Limb (tissue), 2 donors: ENCODE measurements at regions not wholly inside any gene's neighbourhood (a gene's known extent, or its start where the extent isn't known, plus 50 kb on each side); places are given as distances from the start of the nearest gene placed in this dataset.

Experiments
- DNase-seq, 2 donors: peaks; one replicate each; pipeline ENCODE4 v3.0.0-alpha.2; 2016; ENCODE audit errors: extremely low spot score in 2 of 2

DNA sequence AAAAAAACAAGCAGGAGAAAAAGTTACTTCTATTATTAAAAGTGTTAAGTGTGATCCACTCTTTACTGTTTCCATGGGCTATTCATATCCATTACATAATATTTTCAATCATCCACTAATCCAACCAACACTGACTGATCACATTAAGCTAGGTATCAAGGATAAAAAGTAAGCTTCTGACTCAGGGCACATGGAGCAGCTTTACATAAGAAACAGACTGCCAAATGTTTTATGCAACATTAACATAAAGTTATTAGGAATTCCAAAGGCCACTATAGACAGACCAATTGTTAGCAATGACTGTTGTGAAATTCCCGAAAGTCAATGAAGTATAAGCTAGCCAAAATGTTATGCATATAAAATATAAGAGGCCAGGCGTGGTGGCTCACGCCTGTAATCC is 277.6 kb downstream of the ZEB2 start:
- no peak for DNase-seq

DNA sequence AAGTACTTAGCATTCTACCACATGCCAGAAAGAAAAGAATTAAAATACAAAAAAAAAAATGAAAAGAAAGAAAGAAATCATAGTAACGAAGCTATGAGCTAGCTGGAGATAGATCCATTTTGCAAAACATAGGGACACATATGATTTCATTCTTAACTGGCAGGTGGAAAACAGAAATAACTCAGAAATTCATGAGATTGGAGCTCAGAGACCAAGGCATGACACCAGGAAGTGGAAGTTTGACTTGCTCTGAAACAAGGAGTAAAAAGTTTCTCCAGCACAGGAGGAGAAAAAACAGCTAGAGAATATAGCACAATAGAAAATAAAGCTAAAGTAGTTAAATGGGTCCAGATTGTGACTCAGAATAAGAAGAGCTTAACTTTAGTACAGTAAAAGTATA is 278.1 kb downstream of the ZEB2 start:
- DNase-seq: no peak

DNA sequence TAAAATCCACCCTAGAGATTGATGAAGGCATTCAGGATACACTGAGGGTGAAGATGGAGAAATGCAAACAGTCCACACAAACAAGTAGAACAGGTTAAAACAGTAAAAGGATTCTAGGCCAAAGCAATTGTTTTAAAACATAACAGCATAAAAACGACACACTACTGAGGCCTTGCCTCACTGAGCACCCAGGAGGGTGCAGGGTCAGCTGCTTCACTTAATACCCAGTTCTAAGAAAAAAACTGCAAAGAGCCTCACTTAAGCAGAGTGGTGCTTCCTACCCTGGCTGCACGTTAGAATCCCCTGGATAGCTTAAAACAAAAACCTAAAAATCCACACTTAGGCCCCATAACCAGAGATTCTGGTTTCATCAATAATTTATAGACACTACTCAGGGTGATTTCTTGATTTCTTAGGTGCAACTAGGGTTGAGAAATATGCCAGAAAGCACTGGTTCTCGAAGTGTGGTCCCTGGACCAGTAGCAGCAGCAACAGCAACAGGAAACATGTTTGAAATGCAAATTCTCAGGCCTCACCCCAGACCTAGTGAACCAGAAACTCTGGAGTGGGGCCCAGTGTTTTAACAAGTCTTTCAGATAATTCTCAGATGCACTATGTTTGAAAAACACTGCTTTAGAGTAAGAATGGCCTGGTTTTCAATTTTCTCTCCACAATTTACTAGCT is 279.1 kb downstream of the ZEB2 start:
- no peak for DNase-seq

DNA sequence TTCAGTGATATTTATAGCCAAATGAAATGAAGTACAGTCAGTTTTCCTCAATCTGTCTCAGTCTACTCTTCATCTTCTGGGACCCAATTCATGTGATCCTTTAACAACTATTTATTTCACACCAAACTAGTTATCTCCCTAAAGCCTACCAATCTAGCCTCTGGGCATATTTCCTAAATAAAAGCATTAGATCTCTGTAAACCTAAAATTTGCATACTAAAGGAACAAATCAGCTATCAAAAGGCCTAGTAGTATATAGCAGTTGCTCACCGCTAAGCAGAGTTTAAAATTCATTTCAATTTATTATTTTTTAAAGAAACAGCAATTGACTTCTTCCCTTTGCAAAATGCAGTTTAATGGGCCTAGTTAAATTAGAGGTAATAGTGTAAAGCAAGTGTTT is 280.2 kb downstream of the ZEB2 start:
- DNase-seq: no peak

DNA sequence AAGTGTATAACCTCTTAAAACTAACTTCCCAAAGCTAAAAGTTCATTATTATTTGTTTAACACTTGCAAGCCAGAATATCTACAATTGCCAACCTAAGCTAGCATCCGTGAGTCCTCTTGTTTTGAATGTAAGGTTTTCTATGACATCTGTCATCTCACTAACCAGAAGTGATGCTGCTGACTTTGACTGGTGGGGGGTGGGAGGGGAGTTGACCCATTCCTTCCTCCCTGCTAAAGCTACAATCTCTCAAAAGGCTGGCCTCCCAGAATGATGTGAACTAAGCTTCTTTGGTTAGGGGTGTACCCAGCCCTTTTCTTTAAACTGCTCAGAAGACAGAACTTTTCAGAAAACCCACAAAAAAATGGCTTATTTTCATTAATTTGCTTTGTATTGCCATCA is 280.6 kb downstream of the ZEB2 start:
- no peak for DNase-seq

DNA sequence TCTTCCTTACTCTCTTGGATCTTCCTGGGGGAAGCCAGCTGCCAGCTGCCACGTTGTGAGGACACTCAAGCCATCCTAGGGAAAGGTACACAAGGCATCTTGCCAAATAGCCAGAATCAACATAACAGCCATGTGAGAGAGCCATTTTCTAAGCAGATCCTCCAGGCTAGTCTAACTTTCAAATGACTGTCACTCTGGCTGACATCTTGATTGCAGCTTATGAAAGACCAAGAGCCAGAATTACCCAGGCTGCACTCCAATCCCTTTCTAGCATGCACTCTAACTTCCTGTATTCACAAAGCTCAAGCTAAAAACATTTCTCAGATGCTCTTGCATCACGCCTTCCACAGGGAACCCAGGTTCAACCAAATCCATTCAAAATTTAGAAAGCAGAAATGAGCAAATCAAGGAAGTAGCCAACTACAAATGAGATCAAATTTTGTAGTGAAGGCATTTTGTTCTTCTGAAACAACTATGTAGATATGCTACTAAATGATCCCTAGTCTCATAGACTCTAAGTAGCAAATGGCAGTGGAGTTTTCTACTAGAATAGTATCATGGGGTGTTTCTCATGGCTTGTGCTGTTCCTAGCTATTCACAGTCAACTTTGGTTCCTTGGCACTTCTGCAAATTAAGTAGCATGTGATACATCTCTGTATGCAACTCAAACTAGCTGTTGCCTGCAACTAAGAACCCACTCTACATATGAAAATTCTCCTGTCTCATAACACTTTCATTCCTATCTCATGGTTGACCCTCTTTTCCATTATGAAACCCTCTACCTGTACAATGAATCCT is 281.9 kb downstream of the ZEB2 start:
- no peak for DNase-seq

DNA sequence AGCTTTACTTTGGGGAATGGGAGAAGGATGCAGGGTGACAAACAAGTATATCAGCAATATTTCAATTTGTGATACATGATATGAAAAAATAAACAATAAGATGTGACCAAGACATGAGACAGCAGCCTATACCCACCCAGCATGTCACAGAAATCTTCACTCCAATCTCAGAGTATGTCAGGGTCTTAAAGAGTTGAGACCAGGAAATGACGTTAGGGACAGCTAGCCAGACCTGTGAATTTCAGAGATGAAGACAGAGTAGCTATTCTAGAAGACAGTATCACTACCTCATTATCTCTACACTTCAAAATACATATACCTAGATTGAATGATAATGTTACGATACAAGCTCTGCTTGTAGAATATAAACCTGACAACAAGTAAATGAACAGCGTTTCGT is 282.8 kb downstream of the ZEB2 start:
- DNase-seq: no peak

DNA sequence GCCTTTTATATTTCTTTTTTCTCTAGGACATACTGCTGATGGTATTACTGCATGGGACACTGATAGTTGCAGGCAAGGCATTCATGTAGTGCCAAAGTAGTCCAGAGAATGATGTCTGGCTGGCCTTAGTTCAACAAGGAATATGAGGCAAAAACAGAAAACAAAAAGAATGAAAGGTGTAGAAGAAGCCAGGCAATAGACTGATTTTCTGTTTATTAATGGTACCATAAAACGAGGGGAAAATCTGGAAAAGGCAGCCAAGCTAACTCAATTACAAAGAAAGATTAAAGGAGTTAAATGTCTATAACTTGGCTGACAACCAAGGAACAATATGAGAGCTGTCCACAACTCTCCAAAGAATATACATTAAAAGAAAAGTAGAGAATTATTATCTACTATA is 284.9 kb downstream of the ZEB2 start:
- no peak for DNase-seq

DNA sequence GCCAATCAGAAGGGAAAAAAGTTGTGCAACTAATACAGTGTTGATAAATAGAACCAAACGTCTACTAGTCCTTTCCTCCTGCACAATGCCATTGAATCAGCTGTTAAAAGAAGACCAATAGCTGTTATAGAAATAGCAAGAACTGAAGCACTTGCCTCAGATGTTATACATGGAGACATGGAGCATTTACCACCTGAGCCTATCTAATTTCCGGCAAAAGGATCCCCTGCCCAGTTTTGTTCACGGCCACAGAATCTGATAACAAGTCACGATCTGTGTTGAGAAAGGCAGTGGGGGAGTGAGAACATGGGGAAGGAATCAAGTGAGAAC is 285.4 kb downstream of the ZEB2 start:
- DNase-seq: no peak

DNA sequence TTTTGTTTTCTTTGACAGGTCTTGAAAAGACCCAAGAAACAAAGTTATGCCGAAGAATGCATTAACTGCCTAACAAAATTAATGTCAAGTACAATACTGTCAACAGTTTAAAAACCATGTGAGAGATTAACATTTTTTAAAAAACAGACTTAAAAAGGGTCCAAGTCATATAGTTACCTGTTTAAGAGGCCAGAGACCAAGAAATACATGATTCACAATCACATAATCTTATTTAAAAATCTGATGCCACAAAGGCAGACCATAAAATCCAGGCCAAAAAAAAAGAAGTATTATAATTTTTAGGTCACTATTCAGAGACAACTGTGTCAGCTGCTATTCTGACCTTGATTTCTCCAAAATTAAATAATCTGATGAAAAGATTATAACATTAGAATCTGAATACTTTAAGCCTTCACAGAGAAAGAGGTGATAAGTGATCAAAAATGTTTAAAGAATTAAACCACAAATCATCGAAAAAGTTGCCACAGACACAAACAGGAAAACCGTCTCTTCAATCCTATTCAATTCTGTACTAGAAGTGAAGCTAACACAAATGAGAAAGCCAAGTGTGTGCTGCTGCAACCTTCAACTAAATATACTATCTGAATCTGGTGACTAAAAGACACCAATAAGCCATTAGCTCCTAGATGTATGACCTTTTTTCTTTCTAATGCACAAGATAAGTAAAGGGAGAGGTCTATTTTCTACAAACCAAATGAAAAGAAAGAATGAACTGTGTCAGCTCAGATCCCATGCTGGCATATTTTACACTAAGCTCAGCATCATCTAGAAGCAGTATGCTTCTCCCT is 286.0 kb downstream of the ZEB2 start:
- DNase-seq: no peak

DNA sequence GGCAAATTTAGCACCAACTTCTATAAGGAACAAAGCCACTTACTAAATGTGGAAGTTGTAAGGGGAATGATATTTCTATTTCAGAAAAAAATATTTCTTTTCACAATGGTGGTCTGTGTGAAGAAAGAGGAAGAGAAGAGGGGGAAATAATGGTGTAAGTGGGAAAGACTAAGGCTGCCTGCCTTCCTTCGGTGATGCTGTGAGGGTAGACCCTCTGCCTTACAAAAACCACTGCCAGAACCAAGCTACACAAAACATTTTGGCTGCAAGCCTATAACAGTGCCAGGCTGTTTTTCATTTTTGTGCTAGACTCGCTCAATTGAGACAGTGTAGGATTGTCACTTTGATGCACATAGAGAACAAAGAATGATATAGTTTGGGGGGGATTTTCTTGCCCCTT is 286.6 kb downstream of the ZEB2 start:
- no peak for DNase-seq

DNA sequence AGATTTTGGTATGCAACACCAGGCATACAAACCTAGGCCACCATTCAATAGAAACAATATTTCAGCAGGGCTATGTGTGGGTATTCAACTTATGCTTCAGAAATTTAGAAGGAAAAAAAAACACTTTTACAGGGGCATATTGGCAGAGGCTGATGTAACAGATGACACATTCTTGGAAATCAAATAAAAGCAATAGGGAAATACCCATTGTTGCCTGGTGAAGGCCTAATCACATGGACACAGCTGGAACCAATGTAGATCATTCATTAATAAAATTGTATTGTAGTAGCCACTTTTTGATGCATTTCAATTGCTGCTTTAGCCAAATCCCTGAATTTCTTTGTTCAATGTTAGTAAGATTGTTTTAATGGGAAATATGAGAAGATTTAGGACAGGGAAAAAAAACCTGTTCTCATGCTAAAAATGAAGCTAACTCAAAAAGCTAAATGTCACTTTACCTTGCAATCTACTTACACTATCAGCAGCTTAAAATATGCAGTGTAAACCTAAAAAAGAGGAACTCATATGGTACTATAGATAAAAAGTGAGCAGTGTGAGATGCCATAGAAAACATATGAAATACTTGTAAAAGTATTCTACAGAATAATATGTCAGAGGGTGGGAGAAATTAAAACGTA is 289.4 kb downstream of the ZEB2 start:
- no peak for DNase-seq

DNA sequence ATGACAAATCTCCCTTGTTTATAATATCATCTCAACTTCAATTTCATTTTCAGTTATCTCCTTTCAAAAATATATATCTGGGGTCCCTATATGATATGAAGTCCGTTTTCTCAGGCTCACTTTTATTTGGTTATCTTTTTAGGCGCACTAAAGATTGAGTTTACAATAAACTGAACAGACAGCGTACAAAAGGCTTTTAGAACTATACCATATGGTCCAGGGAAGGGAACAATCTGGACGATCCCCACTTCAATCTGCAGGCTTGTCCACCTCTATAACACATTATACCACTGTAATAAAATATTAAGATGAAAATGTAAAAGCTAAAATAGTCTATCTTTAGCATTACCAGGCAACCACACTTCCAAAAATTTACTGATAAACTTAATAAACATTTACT is 289.9 kb downstream of the ZEB2 start:
- DNase-seq: no peak

DNA sequence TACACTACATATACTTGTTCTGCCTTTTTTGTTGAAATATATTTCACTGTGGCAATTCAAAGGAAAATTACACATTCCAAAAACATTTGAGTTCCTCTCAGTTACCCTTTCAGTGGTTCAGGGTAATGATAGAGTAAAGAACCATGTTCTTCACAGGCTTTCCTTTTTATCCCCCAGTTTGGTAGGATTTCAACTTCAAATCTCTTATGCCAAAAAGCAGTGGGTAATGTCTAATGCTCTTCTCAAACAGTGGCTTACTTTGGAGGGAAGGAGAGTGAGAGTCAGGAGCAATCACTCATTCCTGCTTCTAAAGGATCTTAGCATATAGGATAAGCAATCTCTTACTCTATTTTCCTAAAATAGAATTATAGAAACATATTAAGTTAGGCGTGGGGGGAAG is 290.6 kb downstream of the ZEB2 start:
- DNase-seq: no peak

DNA sequence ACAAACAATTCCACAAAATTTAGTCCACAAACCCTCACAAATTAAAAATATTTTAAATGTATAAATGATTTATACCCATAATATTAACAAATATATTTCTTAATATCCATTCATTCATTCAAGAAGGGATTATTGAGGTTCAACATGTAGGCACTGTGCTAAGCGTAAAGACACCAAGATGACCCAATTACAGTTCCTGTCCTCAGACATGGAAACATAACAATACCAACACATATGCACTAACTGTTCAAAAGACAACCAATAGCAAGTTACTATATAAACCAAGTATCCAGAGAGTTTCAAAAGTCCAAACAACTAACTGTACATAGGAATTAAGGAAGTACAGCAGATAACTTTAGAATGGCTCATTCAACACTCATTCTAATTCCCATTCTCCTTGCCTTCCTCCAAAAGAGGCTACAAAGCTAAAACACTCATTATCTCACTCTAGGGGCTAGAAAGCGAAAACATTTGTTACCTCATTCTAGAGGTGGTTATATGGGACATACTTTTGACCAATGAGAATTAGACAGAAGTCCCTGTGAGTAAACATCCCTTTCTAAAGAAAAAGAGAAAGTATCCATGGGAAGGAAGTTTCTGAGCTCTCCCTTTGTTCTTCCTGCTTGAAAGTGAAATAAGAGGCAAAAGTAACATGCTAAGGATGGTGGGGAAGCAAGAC is 292.4 kb downstream of the ZEB2 start:
- no peak for DNase-seq

DNA sequence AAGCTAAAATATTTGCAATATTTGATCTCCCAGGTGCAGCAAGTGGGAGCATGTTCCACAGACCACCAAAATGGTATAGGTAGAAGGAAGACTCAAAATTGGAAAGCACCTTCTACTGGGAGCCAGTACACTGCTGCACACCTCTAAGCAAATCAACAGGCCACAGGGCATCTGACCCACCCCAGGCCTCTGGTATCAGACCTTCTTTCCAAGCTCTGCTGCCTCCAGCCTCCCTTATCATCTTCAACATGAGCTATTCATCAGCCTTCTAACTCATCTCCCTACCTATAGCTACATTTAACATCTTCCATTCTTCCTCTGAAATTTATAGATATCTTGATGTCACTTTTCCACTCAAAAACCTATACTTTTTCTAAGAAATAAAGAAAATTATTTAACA is 294.8 kb downstream of the ZEB2 start:
- no peak for DNase-seq

DNA sequence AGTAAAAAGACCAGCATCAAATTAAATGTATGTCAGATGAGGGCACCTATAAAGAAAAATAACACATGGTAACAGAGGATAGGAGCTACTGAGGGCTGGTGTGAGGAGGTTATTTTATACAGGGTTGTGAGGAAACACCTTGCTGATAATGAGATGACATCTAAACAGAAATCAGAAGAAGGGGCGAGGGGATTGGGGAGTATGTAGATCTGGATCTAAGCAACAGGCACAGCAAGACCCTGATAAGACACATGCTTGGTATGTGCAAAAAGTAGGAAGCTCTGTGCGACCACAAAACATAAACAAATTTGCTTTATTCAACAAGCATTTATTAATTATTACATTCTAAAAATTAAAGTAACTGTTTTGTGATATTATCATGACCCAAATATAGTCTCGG is 295.4 kb downstream of the ZEB2 start:
- no peak for DNase-seq

DNA sequence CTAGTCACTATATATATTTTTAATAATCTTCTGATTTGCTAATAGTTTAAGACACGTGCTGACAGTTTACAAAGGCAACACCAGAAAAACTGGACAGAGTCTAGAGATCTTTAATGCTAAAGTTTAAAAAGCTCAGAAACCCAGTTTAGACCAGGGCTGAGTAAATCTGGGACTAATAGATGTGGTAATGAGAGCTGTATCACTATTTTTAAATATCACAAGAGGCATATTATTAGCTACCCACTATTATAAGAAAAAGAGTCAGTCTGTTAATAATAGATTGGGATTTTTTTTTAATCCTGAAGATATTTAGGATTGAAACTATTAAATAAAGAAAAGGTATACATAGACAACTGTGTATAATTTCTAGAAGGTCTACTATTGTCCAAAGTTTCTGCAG is 299.9 kb downstream of the ZEB2 start:
- no peak for DNase-seq

DNA sequence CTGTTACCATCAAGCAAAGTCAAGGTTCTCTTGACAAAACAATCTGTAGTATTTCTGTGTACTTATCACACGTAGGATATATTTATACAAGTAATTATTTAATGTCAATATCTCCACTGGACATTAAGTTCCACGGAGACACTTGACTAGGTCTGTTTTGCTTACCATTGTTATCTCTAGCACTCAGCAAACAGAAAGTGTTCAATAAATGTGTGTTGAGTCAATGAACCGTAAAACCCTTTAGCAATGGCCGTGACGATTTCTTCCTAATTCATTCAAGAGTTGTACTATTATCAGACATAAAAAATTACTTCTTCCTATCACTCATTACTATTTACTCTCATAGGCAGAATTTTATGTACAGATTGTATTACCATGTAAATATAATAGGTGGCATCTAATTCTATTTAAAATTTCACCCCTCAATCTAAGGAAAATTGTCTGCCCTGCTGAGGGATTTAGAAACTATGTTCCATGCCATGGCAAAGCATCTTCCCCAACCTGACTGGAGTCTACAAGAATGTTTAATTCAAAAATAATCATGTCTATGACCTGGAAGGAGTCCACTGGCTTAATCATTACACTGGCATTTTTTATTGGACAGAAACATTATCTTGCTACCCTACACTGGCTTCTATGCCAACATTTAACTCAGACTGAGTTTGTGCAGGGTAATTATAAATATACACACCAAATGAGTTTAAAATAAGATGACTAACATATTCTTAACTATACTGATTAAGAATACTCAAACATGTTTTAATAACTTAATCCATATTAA is 301.9 kb downstream of the ZEB2 start:
- DNase-seq: no peak

DNA sequence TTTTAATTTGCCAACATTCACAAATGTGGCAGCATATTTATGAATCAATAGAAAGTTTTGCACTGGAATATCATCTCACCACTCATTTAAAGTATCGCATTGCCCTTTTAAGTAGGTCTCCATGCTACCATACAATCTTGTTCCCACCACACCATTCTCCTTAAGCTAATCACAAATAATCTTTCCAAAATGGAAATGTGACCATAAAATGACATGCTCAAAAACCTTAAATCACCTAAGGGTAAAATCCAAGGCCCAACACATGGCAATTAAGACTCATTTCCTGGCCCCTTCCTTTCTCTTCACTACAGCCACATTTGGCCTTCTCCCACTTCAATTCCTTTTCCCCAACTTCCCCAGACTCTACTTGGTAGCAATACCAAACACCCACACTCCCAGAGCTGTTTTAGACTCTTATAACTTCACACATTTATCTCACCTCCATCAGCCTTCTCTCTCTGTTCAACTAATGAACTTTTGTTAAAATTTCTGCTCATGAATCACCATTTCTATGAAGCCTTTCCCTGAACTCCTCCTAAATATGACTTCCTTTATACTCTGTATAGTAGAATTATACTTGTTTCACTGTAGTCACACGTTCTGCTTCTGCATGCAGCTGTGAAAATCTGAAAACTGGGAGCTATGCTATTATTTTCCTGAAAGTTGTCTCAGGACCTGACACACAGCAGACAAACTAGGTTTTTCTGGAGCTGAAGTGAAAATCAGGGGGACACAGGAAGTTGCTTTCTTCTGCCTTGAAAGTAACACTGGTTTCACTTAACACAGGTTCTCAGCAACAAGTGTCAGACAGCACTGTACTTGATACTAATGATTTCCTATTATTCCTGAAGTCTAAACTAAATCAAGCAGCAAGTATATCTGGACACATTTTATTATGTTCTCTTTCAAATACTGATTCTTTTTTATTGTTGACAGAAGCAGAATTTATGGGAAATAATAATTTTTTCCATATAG is 303.9 kb downstream of the ZEB2 start:
- DNase-seq: no peak
